Stimulated activated CD8-positive, alpha-beta memory T cell treated with anti-CD3 and anti-CD28 coated beads, Interleukin-4, amount 100 ng/mL, for 1 hour (primary cell): ENCODE measurements at regions not wholly inside any gene's neighbourhood (a gene's known extent, or its start where the extent isn't known, plus 50 kb on each side); places are given as distances from the start of the nearest gene placed in this dataset.
"Not testable (repeated sequence)": the region's sequence is repeated elsewhere in the genome, so short reads cannot be mapped to it uniquely, and the experiment has no call there.

ENCODE experiments used
- DNase-seq, 2 donors: peaks; one replicate each; pipeline ENCODE4 v3.0.0-alpha.2; 2020; ENCODE audit warnings: low read depth in 2 of 2, low spot score in 1 of 2

GRCh38 chr5:154593071-154593470 is 115.0 kb upstream of the HAND1 start:
- DNase-seq, result no peak

GRCh38 chr5:154590093-154590724 is 112.2 kb upstream of the HAND1 start:
- no peak for DNase-seq

GRCh38 chr5:154589511-154589910 is 111.5 kb upstream of the HAND1 start:
- no peak for DNase-seq

- DNase-seq, result not testable (repeated sequence)
Observed at GRCh38 chr5:154588833-154589425, 110.9 kb upstream of the HAND1 start.

GRCh38 chr5:154588091-154588774 is 110.2 kb upstream of the HAND1 start:
- DNase-seq, result no peak

- DNase-seq, result no peak
Observed at GRCh38 chr5:154587123-154588026, 109.3 kb upstream of the HAND1 start.

- no peak for DNase-seq
Observed at GRCh38 chr5:154583671-154584177, 105.7 kb upstream of the HAND1 start.

- DNase-seq, result no peak
Observed at GRCh38 chr5:154580422-154580821, 102.4 kb upstream of the HAND1 start.

- no peak for DNase-seq
Observed at GRCh38 chr5:154577416-154577815, 99.4 kb upstream of the HAND1 start.

GRCh38 chr5:154576429-154576806 is 98.4 kb upstream of the HAND1 start:
- no peak for DNase-seq

GRCh38 chr5:154575546-154576428 is 97.8 kb upstream of the HAND1 start:
- no peak for DNase-seq

- no peak for DNase-seq
Observed at GRCh38 chr5:154573011-154573410, 95.0 kb upstream of the HAND1 start.

- DNase-seq, result no peak
Observed at GRCh38 chr5:154571325-154572035, 93.5 kb upstream of the HAND1 start.

- no peak for DNase-seq
Observed at GRCh38 chr5:154570572-154571324, 92.7 kb upstream of the HAND1 start.

- DNase-seq, result no peak
Observed at GRCh38 chr5:154568589-154568988, 90.6 kb upstream of the HAND1 start.

- DNase-seq, result no peak
Observed at GRCh38 chr5:154567155-154567554, 89.1 kb upstream of the HAND1 start.

GRCh38 chr5:154566146-154566680 is 88.2 kb upstream of the HAND1 start:
- DNase-seq, result no peak

- no peak for DNase-seq
Observed at GRCh38 chr5:154565123-154565522, 87.1 kb upstream of the HAND1 start.
